Colonic mucosa (tissue), 4 donors: ENCODE measurements at regions not wholly inside any gene's neighbourhood (a gene's known extent, or its start where the extent isn't known, plus 50 kb on each side); places are given as distances from the start of the nearest gene placed in this dataset.

Experiments
- DNase-seq: peaks from one replicate; pipeline ENCODE4 v3.0.0-alpha.2; 2020
- H3K27ac ChIP-seq: fragments of 200-600 bp; one replicate; pipeline ENCODE4 v1.8.0; 2021
- H3K27me3 ChIP-seq: fragments of 200-600 bp; one replicate; pipeline ENCODE4 v1.8.0; 2021
- H3K36me3 ChIP-seq: fragments of 200-600 bp; one replicate; pipeline ENCODE4 v1.8.0; 2021
- H3K4me1 ChIP-seq: fragments of 200-600 bp; one replicate; pipeline ENCODE4 v1.8.0; 2021; ENCODE audit warnings: mild to moderate bottlenecking
- H3K4me3 ChIP-seq: fragments of 200-600 bp; one replicate; pipeline ENCODE4 v1.8.0; 2021
- H3K9ac ChIP-seq, 2 donors: one replicate each; pipeline ENCODE4 v1.7.0; 2013; ENCODE audit warnings: control low read depth in 2 of 2, low read depth in 2 of 2, low read length in 2 of 2
- H3K9me3 ChIP-seq: fragments of 200-600 bp; one replicate; pipeline ENCODE4 v1.8.0; 2021
- intact Hi-C: fragments of 100-400 bp; cut with DNase I; formaldehyde crosslinking; loops from one replicate; pipeline ENCODE4 v1.14.1; 2022
- TF ChIP-seq, protein P1 (sequence below): fragments of 200-600 bp; IDR thresholded peaks from one replicate; pipeline ENCODE4 v1.8.0; 2022; ENCODE audit warnings: antibody characterized with exemption, mild to moderate bottlenecking
- donor health status: healthy.
- donor health status: DM: no; HTN: no; CAD: no.
- donor health status: DM: no; HTN: no; CAD: no.

GRCh38 chr11:80970037-80970436 lies 1529.2 kb upstream of the TENM4 start:
- intact Hi-C loops, result no loop called here
- DNase-seq, result no peak

DNA sequence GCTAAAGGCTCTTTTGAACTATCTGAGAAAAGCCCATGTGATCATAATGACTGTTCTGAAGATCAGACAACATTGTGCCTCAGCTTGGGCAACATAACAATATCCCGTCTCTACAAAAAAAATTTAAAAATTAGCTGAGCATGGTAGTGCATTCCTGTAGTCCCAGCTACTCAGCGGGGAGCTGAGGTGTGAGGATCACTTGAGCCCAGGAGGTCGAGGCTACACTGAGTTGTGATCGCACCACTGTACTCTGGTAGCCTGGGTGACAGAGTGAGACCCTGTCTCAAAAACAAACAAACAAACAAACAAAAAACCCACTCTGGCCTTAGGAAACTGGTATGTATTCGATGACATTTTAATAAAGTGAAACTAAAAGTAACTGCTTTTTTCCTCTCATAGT lies 1526.8 kb upstream of the TENM4 start:
- TF ChIP-seq, protein P1, sequence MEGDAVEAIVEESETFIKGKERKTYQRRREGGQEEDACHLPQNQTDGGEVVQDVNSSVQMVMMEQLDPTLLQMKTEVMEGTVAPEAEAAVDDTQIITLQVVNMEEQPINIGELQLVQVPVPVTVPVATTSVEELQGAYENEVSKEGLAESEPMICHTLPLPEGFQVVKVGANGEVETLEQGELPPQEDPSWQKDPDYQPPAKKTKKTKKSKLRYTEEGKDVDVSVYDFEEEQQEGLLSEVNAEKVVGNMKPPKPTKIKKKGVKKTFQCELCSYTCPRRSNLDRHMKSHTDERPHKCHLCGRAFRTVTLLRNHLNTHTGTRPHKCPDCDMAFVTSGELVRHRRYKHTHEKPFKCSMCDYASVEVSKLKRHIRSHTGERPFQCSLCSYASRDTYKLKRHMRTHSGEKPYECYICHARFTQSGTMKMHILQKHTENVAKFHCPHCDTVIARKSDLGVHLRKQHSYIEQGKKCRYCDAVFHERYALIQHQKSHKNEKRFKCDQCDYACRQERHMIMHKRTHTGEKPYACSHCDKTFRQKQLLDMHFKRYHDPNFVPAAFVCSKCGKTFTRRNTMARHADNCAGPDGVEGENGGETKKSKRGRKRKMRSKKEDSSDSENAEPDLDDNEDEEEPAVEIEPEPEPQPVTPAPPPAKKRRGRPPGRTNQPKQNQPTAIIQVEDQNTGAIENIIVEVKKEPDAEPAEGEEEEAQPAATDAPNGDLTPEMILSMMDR, result no peak
- no peaks in the 10 kb centered on the region for H3K9me3 ChIP-seq
- H3K27me3 ChIP-seq, result no peaks in the 10 kb centered on the region
- no peak overlapping the region for H3K27ac ChIP-seq
- no peak overlapping the region for H3K9ac ChIP-seq
- DNase-seq, result no peak
- no peaks in the 10 kb centered on the region for H3K4me1 ChIP-seq
- intact Hi-C loops, result no loop called here
- no peak overlapping the region for H3K4me3 ChIP-seq
- no peaks in the 10 kb centered on the region for H3K36me3 ChIP-seq

More at GRCh38 chr11:80970037-80970436, 1529.2 kb upstream of the TENM4 start:
- Histone ChIP-seq H3K27me3 (no peaks in the 10 kb centered on the region), H3K9me3 (no peaks in the 10 kb centered on the region), H3K27ac (no peak overlapping the region), H3K9ac (no peak overlapping the region), H3K36me3 (no peaks in the 10 kb centered on the region), H3K4me3 (no peak overlapping the region), H3K4me1 (no peaks in the 10 kb centered on the region)
- TF ChIP-seq, protein P1, result no peak

- Histone ChIP-seq H3K36me3 (no peaks in the 10 kb centered on the region), H3K27ac (no peak overlapping the region), H3K9ac (no peak overlapping the region), H3K27me3 (no peaks in the 10 kb centered on the region), H3K4me1 (no peaks in the 10 kb centered on the region), H3K9me3 (no peaks in the 10 kb centered on the region), H3K4me3 (no peak overlapping the region)
- intact Hi-C loops, result no loop called here
- no peak for DNase-seq
- TF ChIP-seq, protein P1, result no peak
These were observed 1519.7 kb upstream of the TENM4 start for GRCh38 chr11:80960381-80961029.

GRCh38 chr11:80959751-80960150 lies 1518.9 kb upstream of the TENM4 start:
- Histone ChIP-seq H3K9me3 (no peaks in the 10 kb centered on the region), H3K4me3 (no peak overlapping the region), H3K27ac (no peak overlapping the region), H3K9ac (no peak overlapping the region), H3K27me3 (no peaks in the 10 kb centered on the region), H3K4me1 (no peaks in the 10 kb centered on the region), H3K36me3 (no peaks in the 10 kb centered on the region)
- intact Hi-C loops, result no loop called here
- DNase-seq, result no peak
- TF ChIP-seq, protein P1, result no peak

GRCh38 chr11:80958987-80959386 lies 1518.2 kb upstream of the TENM4 start:
- no peak overlapping the region for H3K27ac ChIP-seq
- TF ChIP-seq, protein P1, result no peak
- intact Hi-C loops, result no loop called here
- no peaks in the 10 kb centered on the region for H3K27me3 ChIP-seq
- no peak for DNase-seq
- H3K9ac ChIP-seq, result no peak overlapping the region
- H3K9me3 ChIP-seq, result no peaks in the 10 kb centered on the region
- no peak overlapping the region for H3K4me3 ChIP-seq
- no peaks in the 10 kb centered on the region for H3K4me1 ChIP-seq
- H3K36me3 ChIP-seq, result no peaks in the 10 kb centered on the region
